Right lobe of liver (tissue), 4 donors: ENCODE measurements at regions not wholly inside any gene's neighbourhood (a gene's known extent, or its start where the extent isn't known, plus 50 kb on each side); places are given as distances from the start of the nearest gene placed in this dataset.

Experiments
- POLR2A ChIP-seq: fragments of 450-650 bp; IDR thresholded peaks from one replicate; pipeline ENCODE4 v1.6.1; 2017; ENCODE audit warnings: antibody characterized with exemption, mild to moderate bottlenecking
- TF ChIP-seq, protein P1 (sequence below), 4 donors: fragments of 200-600 bp in 3 of 4; fragments of 450-650 bp in 1 of 4; IDR thresholded peaks; one replicate each; pipeline versions ENCODE4 v1.5.1 to v1.8.0; 2016 to 2022; ENCODE audit warnings: antibody characterized with exemption in 4 of 4, mild to moderate bottlenecking in 2 of 4
- donor health status: DM: no; HTN: no; CAD: no.
- donor health status: DM: no; HTN: no; CAD: no.
- donor health status: DM: no; HTN: yes; CAD: no.

DNA sequence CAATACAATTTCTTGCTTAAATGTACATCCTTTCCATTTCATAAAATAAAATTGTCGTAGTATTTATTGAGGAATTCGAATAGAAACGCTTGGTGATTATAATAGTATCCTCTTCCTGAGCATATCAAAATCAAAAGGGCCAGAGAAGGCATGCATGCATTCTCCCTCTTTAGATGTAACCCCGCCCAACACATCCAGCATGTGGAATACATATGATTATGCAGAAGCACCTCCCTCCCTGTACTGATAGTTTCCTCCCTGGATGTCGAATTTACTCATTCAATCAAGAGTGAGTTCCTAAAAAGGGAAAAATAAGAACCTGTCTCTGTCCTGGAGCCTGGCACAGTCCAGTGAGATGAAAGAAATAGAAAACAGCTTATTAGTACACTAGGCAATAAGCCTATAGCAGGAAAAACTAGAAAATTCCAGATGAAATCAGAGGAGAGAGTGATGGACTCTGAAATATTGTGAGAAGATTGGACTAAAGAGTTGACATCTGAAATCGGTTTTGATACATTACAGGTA lies 262.9 kb downstream of the RDH14 start:
- TF ChIP-seq, protein P1, sequence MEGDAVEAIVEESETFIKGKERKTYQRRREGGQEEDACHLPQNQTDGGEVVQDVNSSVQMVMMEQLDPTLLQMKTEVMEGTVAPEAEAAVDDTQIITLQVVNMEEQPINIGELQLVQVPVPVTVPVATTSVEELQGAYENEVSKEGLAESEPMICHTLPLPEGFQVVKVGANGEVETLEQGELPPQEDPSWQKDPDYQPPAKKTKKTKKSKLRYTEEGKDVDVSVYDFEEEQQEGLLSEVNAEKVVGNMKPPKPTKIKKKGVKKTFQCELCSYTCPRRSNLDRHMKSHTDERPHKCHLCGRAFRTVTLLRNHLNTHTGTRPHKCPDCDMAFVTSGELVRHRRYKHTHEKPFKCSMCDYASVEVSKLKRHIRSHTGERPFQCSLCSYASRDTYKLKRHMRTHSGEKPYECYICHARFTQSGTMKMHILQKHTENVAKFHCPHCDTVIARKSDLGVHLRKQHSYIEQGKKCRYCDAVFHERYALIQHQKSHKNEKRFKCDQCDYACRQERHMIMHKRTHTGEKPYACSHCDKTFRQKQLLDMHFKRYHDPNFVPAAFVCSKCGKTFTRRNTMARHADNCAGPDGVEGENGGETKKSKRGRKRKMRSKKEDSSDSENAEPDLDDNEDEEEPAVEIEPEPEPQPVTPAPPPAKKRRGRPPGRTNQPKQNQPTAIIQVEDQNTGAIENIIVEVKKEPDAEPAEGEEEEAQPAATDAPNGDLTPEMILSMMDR (IDR thresholded peaks at IDR 0.05) = no peak
- no peak for TF ChIP-seq POLR2A
